ENCODE measurements at regions not wholly inside any gene's neighbourhood (a gene's known extent, or its start where the extent isn't known, plus 50 kb on each side); places are given as distances from the start of the nearest gene placed in this dataset.

GRCh38 chr5:114252226-114252625, 109.6 kb upstream of the KCNN2 start (continued):
- TF ChIP-seq, protein P1, sequence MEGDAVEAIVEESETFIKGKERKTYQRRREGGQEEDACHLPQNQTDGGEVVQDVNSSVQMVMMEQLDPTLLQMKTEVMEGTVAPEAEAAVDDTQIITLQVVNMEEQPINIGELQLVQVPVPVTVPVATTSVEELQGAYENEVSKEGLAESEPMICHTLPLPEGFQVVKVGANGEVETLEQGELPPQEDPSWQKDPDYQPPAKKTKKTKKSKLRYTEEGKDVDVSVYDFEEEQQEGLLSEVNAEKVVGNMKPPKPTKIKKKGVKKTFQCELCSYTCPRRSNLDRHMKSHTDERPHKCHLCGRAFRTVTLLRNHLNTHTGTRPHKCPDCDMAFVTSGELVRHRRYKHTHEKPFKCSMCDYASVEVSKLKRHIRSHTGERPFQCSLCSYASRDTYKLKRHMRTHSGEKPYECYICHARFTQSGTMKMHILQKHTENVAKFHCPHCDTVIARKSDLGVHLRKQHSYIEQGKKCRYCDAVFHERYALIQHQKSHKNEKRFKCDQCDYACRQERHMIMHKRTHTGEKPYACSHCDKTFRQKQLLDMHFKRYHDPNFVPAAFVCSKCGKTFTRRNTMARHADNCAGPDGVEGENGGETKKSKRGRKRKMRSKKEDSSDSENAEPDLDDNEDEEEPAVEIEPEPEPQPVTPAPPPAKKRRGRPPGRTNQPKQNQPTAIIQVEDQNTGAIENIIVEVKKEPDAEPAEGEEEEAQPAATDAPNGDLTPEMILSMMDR (conservative IDR thresholded peaks at IDR 0.05; ENCODE audit: low read depth in 2 of 2), result no peak
- no peak for TF ChIP-seq POLR2AphosphoS5 (IDR thresholded peaks at IDR 0.05; ENCODE audit: low read depth)
- no peak for TF ChIP-seq EZH2phosphoT487 (IDR thresholded peaks at IDR 0.05; ENCODE audit: unreplicated experiment)
- TF ChIP-seq REST (IDR thresholded peaks at IDR 0.05; ENCODE audit: unreplicated experiment), result no peak

- Histone ChIP-seq H3K9me2 (ENCODE audit: insufficient read depth) (peaks cover 2% of the 10 kb centered on the region; the same call in 1 of the 2 replicates), H3K4me1 (ENCODE audit: insufficient read depth) (peaks cover 6% of the 10 kb centered on the region; the same call in 1 of the 2 replicates), H3K4me2 (no peak overlapping the region), H4K20me1 (replicated peaks; ENCODE audit: insufficient read depth) (no peaks in the 10 kb centered on the region), H2AFZ (no peak overlapping the region), H3K27ac (ENCODE audit: low read depth) (no peak overlapping the region), H3K79me2 (replicated peaks; ENCODE audit: insufficient read depth) (no peaks in the 10 kb centered on the region), H3F3A (replicated peaks; ENCODE audit: low read depth) (no peaks in the 10 kb centered on the region), H3K27me3 (ENCODE audit: insufficient read depth) (no peaks in the 10 kb centered on the region), H3K36me3 (ENCODE audit: insufficient read depth) (no peaks in the 10 kb centered on the region), H3K4me3 (no peak overlapping the region)
- peak; percentile 67 for DNase-seq (ENCODE audit: low spot score)
- Mint-ChIP-seq H3K9me3 (no peaks in the 10 kb centered on the region), H3K4me1 (peaks cover 10% of the 10 kb centered on the region), H3K27me3 (ENCODE audit: insufficient read depth, low read depth, poor library complexity) (no peaks in the 10 kb centered on the region), H3K4me3 (no peak overlapping the region), H3K36me3 (ENCODE audit: low read depth) (no peaks in the 10 kb centered on the region), H3K27ac (no peak overlapping the region; the same call in 1 of the 2 replicates)
- ATAC-seq, result peak; percentile 73
- TF ChIP-seq ZNF331 (CRISPR knock-in tag; IDR thresholded peaks at IDR 0.05; ENCODE audit: low read depth) (no peak), CREB1 (CRISPR knock-in tag; IDR thresholded peaks at IDR 0.05; ENCODE audit: low read depth) (no peak), STAT1 (IDR thresholded peaks at IDR 0.05; ENCODE audit: unreplicated experiment) (no peak), ZNF462 (CRISPR knock-in tag; IDR thresholded peaks at IDR 0.05) (no peak), ZNF114 (CRISPR knock-in tag; IDR thresholded peaks at IDR 0.05) (no peak)
Measured at GRCh38 chr5:114255260-114255659, 106.6 kb upstream of the KCNN2 start.
